ENCODE measurements at regions not wholly inside any gene's neighbourhood (a gene's known extent, or its start where the extent isn't known, plus 50 kb on each side); places are given as distances from the start of the nearest gene placed in this dataset.

GRCh38 chr5:173512637-173513435 lies 103.6 kb downstream of the BOD1 start:
- H3K56ac ChIP-seq (replicated peaks; ENCODE audit: insufficient read length, low read depth, low read length), result no peak overlapping the region
- no peak for FAIRE-seq
- H3K14ac ChIP-seq (ENCODE audit: insufficient read length), result no peak overlapping the region
- H3K36me3 ChIP-seq (ENCODE audit: control insufficient read depth in 2 of 4, insufficient read depth in 4 of 4, low read length in 3 of 4), result no peaks in the 10 kb centered on the region
- H3K27me3 ChIP-seq (replicated peaks in 1 of 4; ENCODE audit: control insufficient read depth in 3 of 4, extremely low read depth in 1 of 4, insufficient read depth in 3 of 4, low read length in 3 of 4), result no peaks in the 10 kb centered on the region
- H2BK20ac ChIP-seq (ENCODE audit: low read length), result no peak overlapping the region
- no peak overlapping the region for H4K5ac ChIP-seq (ENCODE audit: insufficient read length, low read depth, low read length)
- H2AFZ ChIP-seq (ENCODE audit: low read length), result peak overlapping the region; percentile 84; the same call in 1 of the 2 replicates
- no peak overlapping the region for H3K4ac ChIP-seq (replicated peaks; ENCODE audit: insufficient read length, low read depth, low read length)
- H3K79me1 ChIP-seq (ENCODE audit: low read depth, low read length), result no peaks in the 10 kb centered on the region
- peaks cover 0 to 6% (median 1%) of the 10 kb centered on the region in 4 experiments; a peak in 1 of 7 replicates for H3K4me1 ChIP-seq (replicated peaks in 1 of 4; ENCODE audit: control insufficient read depth in 3 of 4, insufficient read depth in 4 of 4, low read length in 3 of 4)
- ChIA-PET CTCF (ENCODE audit: partially characterized antibody) (interaction anchor here (0.8 to 1.0 kb wide), 4 partner anchors 17 to 60 kb away, joined by 3 to 5 read pairs (median 3); no protein-coding TSS in a partner anchor), POLR2A (ENCODE audit: partially characterized antibody) (interaction anchor here (0.6 kb wide), 1 partner anchor 57 kb away, joined by 3 read pairs; no protein-coding TSS in a partner anchor)
- no peak overlapping the region for H2AK5ac ChIP-seq (ENCODE audit: low read depth, low read length)
- H2BK120ac ChIP-seq (replicated peaks; ENCODE audit: low read depth, low read length), result no peak overlapping the region
- H3K79me2 ChIP-seq (ENCODE audit: control insufficient read depth in 1 of 2, insufficient read depth in 2 of 2, low read length in 2 of 2), result no peaks in the 10 kb centered on the region
- H4K8ac ChIP-seq (ENCODE audit: extremely low read depth, insufficient read depth, low read length), result no peak overlapping the region
- no peaks in the 10 kb centered on the region for H4K20me1 ChIP-seq (replicated peaks in 1 of 2; ENCODE audit: control insufficient read depth in 1 of 2, insufficient read depth in 2 of 2, low read length in 2 of 2)
- H3K4me2 ChIP-seq (ENCODE audit: insufficient read depth in 1 of 2, low read depth in 2 of 2, low read length in 2 of 2), result no peak overlapping the region
- H3K9ac ChIP-seq (replicated peaks in 1 of 4; ENCODE audit: extremely low read depth in 1 of 4, low read depth in 3 of 4, low read length in 3 of 4), result no peak overlapping the region
- no peaks in the 10 kb centered on the region for H3K23me2 ChIP-seq (ENCODE audit: low read depth, low read length)
- H4K91ac ChIP-seq (replicated peaks; ENCODE audit: insufficient read length, low read length), result no peak overlapping the region
- no peak overlapping the region for H3K23ac ChIP-seq (ENCODE audit: insufficient read length)
- WGBS, 2 experiments (ENCODE audit: extremely low coverage in 1 of 2, insufficient coverage in 1 of 2, insufficient read length in 1 of 2, insufficient replicate concordance in 2 of 2, low coverage in 1 of 2, low lambda C conversion rate in 2 of 2, missing lambda C conversion rate in 1 of 2), result 91% methylated on average over 5 of the region's 5 CpGs; no CpG with 5 or more reads in 1 of the 2 experiments
- H3K4me3 ChIP-seq (ENCODE audit: extremely low read depth in 1 of 4, insufficient read depth in 2 of 4, low read depth in 3 of 4, low read length in 4 of 4), result no peak overlapping the region
- no peaks in the 10 kb centered on the region for H3K9me3 ChIP-seq (ENCODE audit: insufficient read depth in 2 of 2, low read depth in 1 of 2, low read length in 1 of 2)
- H2BK15ac ChIP-seq (ENCODE audit: low read length), result no peak overlapping the region
- no peak overlapping the region for H3K18ac ChIP-seq (ENCODE audit: extremely low read depth, low read length)
- H3K27ac ChIP-seq (ENCODE audit: low read depth, low read length), result no peak overlapping the region
- DNase-seq (ENCODE audit: low read depth in 1 of 2, low spot score in 2 of 2), result peak in 1 of 2 experiments; percentile 29
- no peak overlapping the region for H2BK5ac ChIP-seq (ENCODE audit: low read depth, low read length)
- H2BK12ac ChIP-seq (ENCODE audit: low read depth, low read length), result no peak overlapping the region
- TF ChIP-seq RXRA (IDR thresholded peaks at IDR 0.05; ENCODE audit: insufficient read depth, low read depth, low read length), result no peak
- TF ChIP-seq POU5F1 (IDR thresholded peaks at IDR 0.05; ENCODE audit: low read depth, low read length), result no peak
- TF ChIP-seq POLR2AphosphoS5 (IDR thresholded peaks at IDR 0.05; ENCODE audit: low read depth, low read length), result no peak
- TF ChIP-seq MAX (IDR thresholded peaks at IDR 0.05), result no peak
- TF ChIP-seq BCL11A (IDR thresholded peaks at IDR 0.05; ENCODE audit: low read depth in 2 of 2, low read length in 2 of 2), result no peak
- no peak for TF ChIP-seq NRF1 (IDR thresholded peaks at IDR 0.05; ENCODE audit: low read depth, low read length)
- TF ChIP-seq SP2 (IDR thresholded peaks at IDR 0.05; ENCODE audit: low read length), result no peak
- TF ChIP-seq CEBPB (IDR thresholded peaks at IDR 0.05; ENCODE audit: low read depth, low read length), result no peak
- no peak for TF ChIP-seq YY1 (IDR thresholded peaks at IDR 0.05; ENCODE audit: low read depth, low read length)
- TF ChIP-seq ATF3 (IDR thresholded peaks at IDR 0.05; ENCODE audit: insufficient read depth, low read depth, low read length), result no peak
- no peak for TF ChIP-seq CHD2 (IDR thresholded peaks at IDR 0.05; ENCODE audit: low read length)
- TF ChIP-seq SRF (IDR thresholded peaks at IDR 0.05; ENCODE audit: low read depth, low read length), result no peak
- no peak for TF ChIP-seq RAD21 (IDR thresholded peaks at IDR 0.05 in 1 of 2, conservative IDR thresholded peaks at IDR 0.05 in 1 of 2; ENCODE audit: low read depth in 2 of 2, low read length in 2 of 2)

Measured in H1 (cell line).